Transverse colon (tissue), 4 donors: ENCODE measurements at regions not wholly inside any gene's neighbourhood (a gene's known extent, or its start where the extent isn't known, plus 50 kb on each side); places are given as distances from the start of the nearest gene placed in this dataset.

Source experiments
- DNase-seq: peaks from one replicate; pipeline ENCODE4 v3.0.0-alpha.2; 2019
- H3K27ac ChIP-seq, 4 donors: fragments of 200-600 bp; sonication (generic); 2 replicates each; pipeline ENCODE4 v1.5.1; 2016 to 2018; ENCODE audit warnings: inconsistent platforms in 4 of 4
- H3K27me3 ChIP-seq: fragments of 200-600 bp; sonication (generic); 2 replicates; pipeline ENCODE4 v1.5.1; 2017; ENCODE audit warnings: inconsistent platforms
- H3K36me3 ChIP-seq, 4 donors: fragments of 200-600 bp; sonication (generic); 2 replicates each; pipeline ENCODE4 v1.5.1; 2017 to 2019; ENCODE audit warnings: inconsistent platforms in 4 of 4
- H3K4me1 ChIP-seq, 4 donors: fragments of 200-600 bp; sonication (generic); 2 replicates each; pipeline ENCODE4 v1.5.1; 2017 to 2020; ENCODE audit warnings: inconsistent platforms in 4 of 4
- H3K4me3 ChIP-seq, 4 donors: fragments of 200-600 bp; sonication (generic); 1 replicate in 1 of 4; 2 replicates in 3 of 4; pipeline versions ENCODE4 v1.5.1 to v1.6.1; 2017 to 2019; ENCODE audit warnings: inconsistent platforms in 4 of 4
- H3K9me3 ChIP-seq, 2 donors: fragments of 200-600 bp; sonication (generic); 2 replicates each; pipeline ENCODE4 v1.5.1; 2017 to 2019; ENCODE audit warnings: inconsistent platforms in 2 of 2
- EP300 ChIP-seq: sonication (generic); formaldehyde crosslinking; IDR thresholded peaks from one replicate; pipeline ENCODE4 v1.6.1; 2017; ENCODE audit warnings: antibody characterized with exemption, low read depth
- POLR2A ChIP-seq: fragments of 450-650 bp; IDR thresholded peaks from one replicate; pipeline ENCODE4 v1.6.1; 2016; ENCODE audit warnings: antibody characterized with exemption, mild to moderate bottlenecking, moderate library complexity
- POLR2AphosphoS5 ChIP-seq, 3 donors: sonication (generic); formaldehyde crosslinking; IDR thresholded peaks; one replicate each; pipeline ENCODE4 v1.6.1; 2016; ENCODE audit warnings: antibody characterized with exemption in 3 of 3
- WGBS, 2 donors: methylation state at CpG; one replicate each; pipeline ENCODE4 v1.1.5; 2018; ENCODE audit warnings: low coverage in 1 of 2; 5-methylcytosine and 5-hydroxymethylcytosine counted together
- in situ Hi-C, 4 donors: fragments of 200-750 bp; cut with MboI; loops; one replicate each; pipeline versions ENCODE4 v1.15.0 to v1.15.1; 2017; ENCODE audit warnings: low sequenced_read_pairs in 3 of 4, low pct_ligation_motif_present in 1 of 4, low pct_unique_long_range_greater_than_20kb in 1 of 4
- intact Hi-C: fragments of 100-400 bp; cut with DNase I; formaldehyde crosslinking; loops from one replicate; pipeline ENCODE4 v1.15.1; 2023; ENCODE audit warnings: low total_unique reads
- TF ChIP-seq, protein P1 (sequence below), 5 experiments: fragments of 200-600 bp in 3 of 5; fragments of 450-650 bp in 2 of 5; sonication (generic) in 3 of 5; IDR thresholded peaks; 1 replicate in 2 of 5; 2 replicates in 3 of 5; pipeline ENCODE4 v1.5.1; 2016 to 2017; ENCODE audit warnings: antibody characterized with exemption in 5 of 5, inconsistent platforms in 3 of 5, mild to moderate bottlenecking in 2 of 5, moderate library complexity in 1 of 5

DNA sequence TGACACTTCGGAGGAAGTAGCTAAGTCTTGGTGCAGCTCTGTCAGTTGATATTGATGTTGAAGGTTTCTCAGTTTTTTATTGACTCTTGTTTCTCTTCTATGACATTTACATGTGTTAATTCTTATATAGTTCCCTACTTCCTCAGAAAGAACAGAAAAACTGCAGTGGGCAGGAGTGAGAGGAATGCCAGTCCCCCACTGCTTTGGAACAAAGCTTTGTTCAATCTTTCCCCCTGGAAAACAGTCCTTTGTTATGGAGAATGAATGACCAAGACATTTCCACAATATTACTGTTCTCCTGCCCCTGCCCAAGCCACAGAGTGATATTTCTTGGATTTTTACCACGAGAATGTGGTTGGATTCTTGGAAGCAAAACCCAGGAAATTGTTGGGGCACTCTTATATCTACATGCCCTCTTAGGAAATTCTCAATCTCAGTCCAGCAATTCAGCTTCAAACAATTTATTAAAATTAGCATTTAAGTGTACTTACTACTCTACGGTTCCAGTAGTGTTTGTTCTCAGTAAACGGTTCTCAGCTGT is 258.0 kb upstream of the KCND2 start:
- Histone ChIP-seq H3K36me3 (no peaks in the 10 kb centered on the region), H3K4me1 (no peaks in the 10 kb centered on the region), H3K27ac (no peak overlapping the region), H3K9me3 (no peaks in the 10 kb centered on the region), H3K4me3 (no peak overlapping the region), H3K27me3 (no peaks in the 10 kb centered on the region)
- TF ChIP-seq POLR2A = no peak
- TF ChIP-seq EP300 = no peak
- no peak for TF ChIP-seq POLR2AphosphoS5 (IDR thresholded peaks at IDR 0.05)
- TF ChIP-seq, protein P1, sequence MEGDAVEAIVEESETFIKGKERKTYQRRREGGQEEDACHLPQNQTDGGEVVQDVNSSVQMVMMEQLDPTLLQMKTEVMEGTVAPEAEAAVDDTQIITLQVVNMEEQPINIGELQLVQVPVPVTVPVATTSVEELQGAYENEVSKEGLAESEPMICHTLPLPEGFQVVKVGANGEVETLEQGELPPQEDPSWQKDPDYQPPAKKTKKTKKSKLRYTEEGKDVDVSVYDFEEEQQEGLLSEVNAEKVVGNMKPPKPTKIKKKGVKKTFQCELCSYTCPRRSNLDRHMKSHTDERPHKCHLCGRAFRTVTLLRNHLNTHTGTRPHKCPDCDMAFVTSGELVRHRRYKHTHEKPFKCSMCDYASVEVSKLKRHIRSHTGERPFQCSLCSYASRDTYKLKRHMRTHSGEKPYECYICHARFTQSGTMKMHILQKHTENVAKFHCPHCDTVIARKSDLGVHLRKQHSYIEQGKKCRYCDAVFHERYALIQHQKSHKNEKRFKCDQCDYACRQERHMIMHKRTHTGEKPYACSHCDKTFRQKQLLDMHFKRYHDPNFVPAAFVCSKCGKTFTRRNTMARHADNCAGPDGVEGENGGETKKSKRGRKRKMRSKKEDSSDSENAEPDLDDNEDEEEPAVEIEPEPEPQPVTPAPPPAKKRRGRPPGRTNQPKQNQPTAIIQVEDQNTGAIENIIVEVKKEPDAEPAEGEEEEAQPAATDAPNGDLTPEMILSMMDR (IDR thresholded peaks at IDR 0.05) = no peak
- intact Hi-C loops = no loop called here
- in situ Hi-C loops = no loop called here
- no peak for DNase-seq
- WGBS, 2 donors = 49 to 54% methylated on average over 3 to 4 of the region's 4 CpGs

DNA sequence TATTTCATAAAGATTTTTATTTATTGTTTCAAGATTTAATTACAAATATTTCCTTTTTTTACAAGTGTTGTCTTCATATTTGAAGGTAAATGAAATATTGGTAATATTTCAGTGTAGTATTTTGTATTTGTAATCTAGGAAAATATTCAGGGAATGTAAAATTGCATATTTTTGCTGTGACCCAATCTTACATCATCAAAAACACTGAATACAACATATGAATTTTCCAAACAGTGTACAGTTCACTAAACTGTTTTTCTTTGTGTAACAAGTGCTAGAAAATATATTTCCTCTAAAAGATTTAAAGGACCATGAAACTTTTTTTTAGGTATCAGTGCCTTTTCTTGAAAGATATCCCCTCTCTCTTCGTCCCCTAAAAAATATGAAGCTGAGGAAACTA is 251.9 kb upstream of the KCND2 start:
- no peak for TF ChIP-seq EP300
- TF ChIP-seq, protein P1 (IDR thresholded peaks at IDR 0.05) = no peak
- no peak for TF ChIP-seq POLR2AphosphoS5 (IDR thresholded peaks at IDR 0.05)
- TF ChIP-seq POLR2A = no peak
- H3K4me1 ChIP-seq = no peaks in the 10 kb centered on the region
- in situ Hi-C loops (no loop called here), intact Hi-C loops (loop anchor here (10.0 kb wide), 1 partner anchor 736 kb away; no protein-coding TSS in a partner anchor)
- no peaks in the 10 kb centered on the region for H3K9me3 ChIP-seq
- 40 to 62% methylated on average over 1 of the region's 1 CpG for WGBS, 2 donors
- no peaks in the 10 kb centered on the region for H3K36me3 ChIP-seq
- no peaks in the 10 kb centered on the region for H3K27me3 ChIP-seq
- H3K27ac ChIP-seq = no peak overlapping the region
- no peak overlapping the region for H3K4me3 ChIP-seq
- no peak for DNase-seq

DNA sequence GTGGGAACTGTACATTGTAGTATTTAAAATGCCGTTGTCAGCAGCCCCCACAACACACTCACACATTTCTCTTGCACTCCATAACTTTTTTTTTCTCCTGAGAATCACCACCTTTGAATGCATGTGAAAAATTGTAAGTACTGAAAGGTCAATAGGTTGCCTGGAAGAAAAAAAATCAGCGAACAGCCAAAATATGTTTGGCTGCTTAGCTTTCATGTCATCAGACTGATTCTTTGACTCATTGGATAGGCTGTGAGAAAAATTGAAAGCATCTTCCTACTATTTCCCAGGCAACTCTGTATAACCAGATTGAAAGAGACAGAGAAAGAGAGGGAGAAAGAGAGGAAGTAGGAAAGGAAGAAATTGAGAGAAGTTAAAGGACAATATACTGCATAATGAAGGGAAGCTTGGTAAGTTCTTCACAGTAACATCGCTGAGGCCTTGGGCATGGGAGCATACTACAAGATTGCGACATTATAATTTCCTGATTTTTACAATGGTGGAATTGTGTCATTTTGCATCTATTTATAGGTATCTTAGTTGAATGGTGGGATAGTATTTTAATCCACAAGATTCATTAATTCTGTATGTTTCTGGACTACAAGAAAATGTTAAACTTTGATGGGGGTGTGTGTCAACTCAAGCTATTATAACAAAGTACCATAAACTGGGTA is 249.3 kb upstream of the KCND2 start:
- Histone ChIP-seq H3K27ac (no peak overlapping the region), H3K4me1 (no peaks in the 10 kb centered on the region), H3K27me3 (no peaks in the 10 kb centered on the region), H3K4me3 (no peak overlapping the region), H3K36me3 (no peaks in the 10 kb centered on the region), H3K9me3 (no peaks in the 10 kb centered on the region)
- TF ChIP-seq, protein P1 (IDR thresholded peaks at IDR 0.05) = no peak
- no peak for TF ChIP-seq EP300
- TF ChIP-seq POLR2A = no peak
- no peak for TF ChIP-seq POLR2AphosphoS5 (IDR thresholded peaks at IDR 0.05)
- no peak for DNase-seq
- in situ Hi-C loops (no loop called here), intact Hi-C loops (loop anchor here (10.0 kb wide), 1 partner anchor 739 kb away; no protein-coding TSS in a partner anchor)
- 74 to 76% methylated on average over 4 of the region's 4 CpGs for WGBS, 2 donors

DNA sequence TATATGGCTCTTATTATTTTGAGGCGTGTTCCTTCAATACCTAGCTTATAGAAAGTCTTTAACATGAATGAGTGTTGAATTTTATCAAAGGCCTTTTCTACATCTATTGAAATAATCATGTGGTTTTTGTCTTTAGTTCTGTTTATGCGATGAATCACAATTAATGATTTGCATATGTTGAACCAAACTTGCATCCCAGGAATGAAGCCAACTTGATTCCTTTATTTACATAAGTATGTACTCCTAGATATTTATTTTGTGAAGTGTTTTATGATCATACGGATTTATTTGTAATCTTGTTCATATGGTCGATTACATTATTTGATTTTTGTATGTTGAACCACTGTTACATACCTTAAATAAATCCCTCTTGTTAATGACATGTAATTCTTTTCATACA is 244.3 kb upstream of the KCND2 start:
- in situ Hi-C loops = no loop called here
- H3K27me3 ChIP-seq = no peaks in the 10 kb centered on the region
- 58 to 60% methylated on average over 4 of the region's 4 CpGs for WGBS, 2 donors

More for the DNA sequence above, 244.3 kb upstream of the KCND2 start:
- Histone ChIP-seq H3K4me3 (no peak overlapping the region), H3K9me3 (no peaks in the 10 kb centered on the region), H3K4me1 (no peaks in the 10 kb centered on the region), H3K36me3 (no peaks in the 10 kb centered on the region), H3K27ac (no peak overlapping the region)
- intact Hi-C loops = loop anchor here (10.0 kb wide), 1 partner anchor 744 kb away; no protein-coding TSS in a partner anchor
- no peak for DNase-seq
- TF ChIP-seq POLR2A (no peak), POLR2AphosphoS5 (IDR thresholded peaks at IDR 0.05) (no peak)
- TF ChIP-seq, protein P1 (IDR thresholded peaks at IDR 0.05) = no peak
